Left lung (tissue), 4 donors: ENCODE measurements at regions not wholly inside any gene's neighbourhood (a gene's known extent, or its start where the extent isn't known, plus 50 kb on each side); places are given as distances from the start of the nearest gene placed in this dataset.

ENCODE experiments used
- ATAC-seq: fragments of 200-7000 bp; cut with Tn5 transposase; one replicate; pipeline ENCODE4 v1.9.1; 2020; ENCODE audit warnings: moderate library complexity
- DNase-seq, 4 donors: peaks; one replicate each; pipeline ENCODE4 v3.0.0-alpha.2; 2013 to 2020
- H3K27ac ChIP-seq, 2 donors: fragments of 200-600 bp; sonication (generic) in 1 of 2; one replicate each; pipeline versions ENCODE4 v1.5.0 to v1.8.0; 2020 to 2021
- H3K27me3 ChIP-seq, 2 donors: fragments of 200-600 bp; sonication (generic) in 1 of 2; one replicate each; pipeline versions ENCODE4 v1.5.0 to v1.8.0; 2020 to 2021
- H3K36me3 ChIP-seq, 2 donors: fragments of 200-600 bp; sonication (generic) in 1 of 2; one replicate each; pipeline versions ENCODE4 v1.5.0 to v1.8.0; 2020 to 2021
- H3K4me1 ChIP-seq, 2 donors: fragments of 200-600 bp; one replicate each; pipeline ENCODE4 v1.8.0; 2021
- H3K4me3 ChIP-seq, 2 donors: fragments of 200-600 bp; sonication (generic) in 1 of 2; one replicate each; pipeline versions ENCODE4 v1.5.0 to v1.8.0; 2020 to 2021; ENCODE audit warnings: mild to moderate bottlenecking in 1 of 2
- H3K9me3 ChIP-seq, 2 donors: fragments of 200-600 bp; sonication (generic) in 1 of 2; one replicate each; pipeline versions ENCODE4 v1.5.0 to v1.8.0; 2020 to 2021
- intact Hi-C, 2 donors: fragments of 100-400 bp; cut with DNase I; formaldehyde crosslinking; loops; one replicate each; pipeline versions ENCODE4 v1.11.2 to v1.14.2; 2022
- TF ChIP-seq, protein P1 (sequence below), 2 donors: fragments of 200-600 bp; sonication (generic) in 1 of 2; IDR thresholded peaks; one replicate each; pipeline versions ENCODE4 v1.5.0 to v1.8.0; 2021; ENCODE audit warnings: antibody characterized with exemption in 2 of 2
- donor health status: DM: no; HTN: yes; CAD: no.
- donor health status: DM: no; HTN: no; CAD: no.

DNA sequence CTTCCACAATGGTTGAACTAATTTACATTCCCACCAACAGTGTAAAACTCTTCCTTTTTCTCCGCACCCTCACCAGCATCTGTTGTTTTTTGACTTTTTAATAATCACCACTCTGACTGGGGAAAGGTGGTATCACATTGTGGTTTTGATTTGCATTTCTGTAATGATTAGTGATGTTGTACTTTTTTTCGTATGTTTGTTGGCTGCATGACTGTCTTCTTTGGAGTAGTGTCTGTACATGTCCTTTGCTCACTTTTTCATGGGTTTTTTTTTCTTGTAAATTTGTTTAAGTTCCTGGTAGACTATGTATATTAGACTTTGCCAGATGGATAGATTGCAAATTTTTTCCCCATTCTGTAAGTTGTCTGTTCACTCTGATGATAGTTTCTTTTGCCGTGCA, 574.8 kb downstream of the KCNJ3 start:
- Histone ChIP-seq H3K4me1 (no peaks in the 10 kb centered on the region), H3K27me3 (no peaks in the 10 kb centered on the region), H3K9me3 (no peaks in the 10 kb centered on the region), H3K27ac (no peak overlapping the region), H3K4me3 (no peak overlapping the region), H3K36me3 (no peaks in the 10 kb centered on the region)
- DNase-seq (no peak), ATAC-seq (no peak)
- intact Hi-C loops = no loop called here
- TF ChIP-seq, protein P1, sequence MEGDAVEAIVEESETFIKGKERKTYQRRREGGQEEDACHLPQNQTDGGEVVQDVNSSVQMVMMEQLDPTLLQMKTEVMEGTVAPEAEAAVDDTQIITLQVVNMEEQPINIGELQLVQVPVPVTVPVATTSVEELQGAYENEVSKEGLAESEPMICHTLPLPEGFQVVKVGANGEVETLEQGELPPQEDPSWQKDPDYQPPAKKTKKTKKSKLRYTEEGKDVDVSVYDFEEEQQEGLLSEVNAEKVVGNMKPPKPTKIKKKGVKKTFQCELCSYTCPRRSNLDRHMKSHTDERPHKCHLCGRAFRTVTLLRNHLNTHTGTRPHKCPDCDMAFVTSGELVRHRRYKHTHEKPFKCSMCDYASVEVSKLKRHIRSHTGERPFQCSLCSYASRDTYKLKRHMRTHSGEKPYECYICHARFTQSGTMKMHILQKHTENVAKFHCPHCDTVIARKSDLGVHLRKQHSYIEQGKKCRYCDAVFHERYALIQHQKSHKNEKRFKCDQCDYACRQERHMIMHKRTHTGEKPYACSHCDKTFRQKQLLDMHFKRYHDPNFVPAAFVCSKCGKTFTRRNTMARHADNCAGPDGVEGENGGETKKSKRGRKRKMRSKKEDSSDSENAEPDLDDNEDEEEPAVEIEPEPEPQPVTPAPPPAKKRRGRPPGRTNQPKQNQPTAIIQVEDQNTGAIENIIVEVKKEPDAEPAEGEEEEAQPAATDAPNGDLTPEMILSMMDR (IDR thresholded peaks at IDR 0.05) = no peak

DNA sequence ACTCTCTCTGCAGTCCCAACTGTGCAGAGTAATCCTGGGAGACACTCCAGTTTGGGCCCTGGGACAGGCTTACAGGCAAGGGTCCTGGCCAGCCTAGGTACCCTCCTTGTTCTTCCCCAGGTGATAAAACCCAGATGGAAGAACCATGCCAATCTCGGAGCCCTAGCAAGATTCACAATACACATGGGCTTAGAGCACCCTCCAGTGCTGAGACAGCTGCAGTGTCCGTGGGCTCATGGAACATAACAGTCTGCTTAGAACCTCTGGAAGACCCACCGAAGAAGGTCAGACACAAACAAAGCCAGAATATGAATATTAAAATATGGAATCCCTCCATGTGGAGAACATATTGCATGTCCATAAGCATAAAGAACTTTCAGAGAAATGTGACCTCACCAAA, 568.1 kb downstream of the KCNJ3 start:
- H3K9me3 ChIP-seq = no peaks in the 10 kb centered on the region
- no peaks in the 10 kb centered on the region for H3K4me1 ChIP-seq
- no peaks in the 10 kb centered on the region for H3K36me3 ChIP-seq
- TF ChIP-seq, protein P1 (IDR thresholded peaks at IDR 0.05) = no peak
- no peak overlapping the region for H3K4me3 ChIP-seq
- no peak overlapping the region for H3K27ac ChIP-seq
- ATAC-seq (no peak), DNase-seq (no peak)
- intact Hi-C loops = no loop called here
- no peaks in the 10 kb centered on the region for H3K27me3 ChIP-seq

DNA sequence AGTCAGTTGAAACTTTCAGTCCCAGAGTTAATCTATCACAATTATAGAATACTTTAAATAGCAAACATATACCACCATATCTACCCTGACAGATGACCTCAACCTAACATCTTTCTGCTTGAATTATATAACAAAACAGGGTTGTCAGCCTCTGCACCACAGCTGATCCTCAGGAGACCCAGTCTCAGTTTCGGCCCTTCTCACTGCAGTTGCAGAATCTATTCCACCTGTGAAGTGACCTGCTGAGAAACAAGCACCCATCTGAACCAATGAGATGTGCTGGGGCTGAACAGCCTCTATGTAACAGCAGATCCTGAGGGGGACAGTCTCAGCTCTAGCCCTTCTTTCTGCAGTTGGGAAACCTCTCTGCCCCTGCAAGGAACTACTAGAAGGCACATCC, 567.6 kb downstream of the KCNJ3 start:
- no peak for ATAC-seq
- Histone ChIP-seq H3K36me3 (no peaks in the 10 kb centered on the region), H3K27me3 (no peaks in the 10 kb centered on the region), H3K9me3 (no peaks in the 10 kb centered on the region), H3K4me3 (no peak overlapping the region), H3K27ac (no peak overlapping the region), H3K4me1 (no peaks in the 10 kb centered on the region)
- TF ChIP-seq, protein P1 (IDR thresholded peaks at IDR 0.05) = no peak
- intact Hi-C loops = no loop called here
- no peak for DNase-seq

DNA sequence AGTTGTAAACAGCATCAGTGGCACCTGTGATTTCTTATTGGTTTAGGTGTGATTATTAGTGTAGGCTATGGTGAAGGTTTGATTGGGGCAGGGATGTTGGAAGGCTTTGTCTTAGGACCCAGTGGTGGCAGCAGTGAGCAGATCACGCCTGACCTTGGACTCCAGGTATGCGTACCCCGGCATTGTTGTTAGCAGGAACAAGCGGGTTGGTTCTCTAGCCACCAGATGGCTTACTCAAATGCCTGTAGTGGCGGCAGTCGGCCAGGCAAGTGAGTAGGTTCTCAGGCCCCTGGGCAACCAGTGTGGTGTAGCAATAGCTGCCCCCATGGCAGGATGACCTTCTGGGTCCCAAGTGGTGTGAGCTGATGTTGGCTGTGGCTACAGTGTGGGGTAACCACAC, 558.3 kb downstream of the KCNJ3 start:
- DNase-seq = no peak
- H3K27me3 ChIP-seq = no peaks in the 10 kb centered on the region
- no peak for ATAC-seq
- no peaks in the 10 kb centered on the region for H3K9me3 ChIP-seq
- intact Hi-C loops = no loop called here
- H3K4me3 ChIP-seq = no peak overlapping the region
- TF ChIP-seq, protein P1 (IDR thresholded peaks at IDR 0.05) = no peak
- H3K4me1 ChIP-seq = no peaks in the 10 kb centered on the region
- H3K27ac ChIP-seq = no peak overlapping the region
- no peaks in the 10 kb centered on the region for H3K36me3 ChIP-seq

DNA sequence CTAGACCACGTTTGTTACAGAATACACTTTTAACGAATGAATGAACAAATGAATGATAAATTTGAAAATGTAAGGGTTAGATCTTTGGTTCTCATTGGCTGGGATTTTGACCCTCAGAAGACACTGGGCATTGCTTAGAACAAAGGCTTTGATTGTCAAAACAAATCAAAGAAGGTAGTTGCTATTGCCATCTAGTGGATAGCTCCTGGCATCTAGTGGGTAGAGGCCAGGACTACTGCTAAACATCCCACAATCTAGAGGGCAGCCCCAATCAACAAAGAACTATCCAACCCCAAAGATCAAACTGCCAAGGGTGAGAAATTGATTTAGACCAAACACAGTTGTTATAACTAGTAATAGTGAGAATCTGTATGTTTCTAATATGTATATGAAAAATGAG, 552.3 kb downstream of the KCNJ3 start:
- Histone ChIP-seq H3K4me1 (no peaks in the 10 kb centered on the region), H3K27ac (no peak overlapping the region), H3K27me3 (no peaks in the 10 kb centered on the region), H3K4me3 (no peak overlapping the region), H3K9me3 (no peaks in the 10 kb centered on the region), H3K36me3 (no peaks in the 10 kb centered on the region)
- intact Hi-C loops = no loop called here
- TF ChIP-seq, protein P1 (IDR thresholded peaks at IDR 0.05) = no peak
- DNase-seq (peak in 1 of 4 donors; percentile 1), ATAC-seq (peak; percentile 33)
